ENCODE measurements at regions not wholly inside any gene's neighbourhood (a gene's known extent, or its start where the extent isn't known, plus 50 kb on each side); places are given as distances from the start of the nearest gene placed in this dataset.

DNA sequence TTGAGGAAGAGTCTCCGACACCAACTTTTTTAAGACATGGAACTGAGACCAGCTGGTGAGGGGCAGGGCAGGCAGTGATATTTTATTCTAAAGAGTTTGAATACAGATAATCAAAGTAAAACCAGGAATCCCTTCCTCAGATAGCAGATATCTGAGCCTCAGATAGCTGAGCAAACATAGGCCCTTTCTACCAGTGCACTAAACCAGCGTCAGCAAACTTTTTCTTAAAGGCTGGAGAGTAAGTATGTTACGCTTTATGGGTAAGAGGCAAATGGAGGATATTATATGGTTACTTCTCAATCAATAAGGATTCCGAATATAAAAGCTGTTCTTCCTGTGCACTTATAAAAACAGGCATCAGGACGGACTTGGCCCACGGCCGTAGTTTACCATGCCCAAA, 73.9 kb downstream of the WNT5A start:
- TF ChIP-seq, protein P1, sequence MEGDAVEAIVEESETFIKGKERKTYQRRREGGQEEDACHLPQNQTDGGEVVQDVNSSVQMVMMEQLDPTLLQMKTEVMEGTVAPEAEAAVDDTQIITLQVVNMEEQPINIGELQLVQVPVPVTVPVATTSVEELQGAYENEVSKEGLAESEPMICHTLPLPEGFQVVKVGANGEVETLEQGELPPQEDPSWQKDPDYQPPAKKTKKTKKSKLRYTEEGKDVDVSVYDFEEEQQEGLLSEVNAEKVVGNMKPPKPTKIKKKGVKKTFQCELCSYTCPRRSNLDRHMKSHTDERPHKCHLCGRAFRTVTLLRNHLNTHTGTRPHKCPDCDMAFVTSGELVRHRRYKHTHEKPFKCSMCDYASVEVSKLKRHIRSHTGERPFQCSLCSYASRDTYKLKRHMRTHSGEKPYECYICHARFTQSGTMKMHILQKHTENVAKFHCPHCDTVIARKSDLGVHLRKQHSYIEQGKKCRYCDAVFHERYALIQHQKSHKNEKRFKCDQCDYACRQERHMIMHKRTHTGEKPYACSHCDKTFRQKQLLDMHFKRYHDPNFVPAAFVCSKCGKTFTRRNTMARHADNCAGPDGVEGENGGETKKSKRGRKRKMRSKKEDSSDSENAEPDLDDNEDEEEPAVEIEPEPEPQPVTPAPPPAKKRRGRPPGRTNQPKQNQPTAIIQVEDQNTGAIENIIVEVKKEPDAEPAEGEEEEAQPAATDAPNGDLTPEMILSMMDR (IDR thresholded peaks at IDR 0.05; ENCODE audit: extremely low read depth, missing control alignments): no peak
- no peak for DNase-seq (ENCODE audit: low spot score)

- no peak for DNase-seq (ENCODE audit: low spot score)
- TF ChIP-seq, protein P1 (IDR thresholded peaks at IDR 0.05; ENCODE audit: extremely low read depth, missing control alignments): no peak
Measured at GRCh38 chr3:55412545-55412944, 74.6 kb downstream of the WNT5A start.

GRCh38 chr3:55409806-55410205, 77.3 kb downstream of the WNT5A start:
- TF ChIP-seq, protein P1 (IDR thresholded peaks at IDR 0.05; ENCODE audit: extremely low read depth, missing control alignments): no peak
- no peak for DNase-seq (ENCODE audit: low spot score)

- TF ChIP-seq, protein P1 (IDR thresholded peaks at IDR 0.05; ENCODE audit: extremely low read depth, missing control alignments): no peak
- no peak for DNase-seq (ENCODE audit: low spot score)
Measured at GRCh38 chr3:55408193-55408826, 78.8 kb downstream of the WNT5A start.

GRCh38 chr3:55407426-55407820, 79.7 kb downstream of the WNT5A start:
- no peak for DNase-seq (ENCODE audit: low spot score)

DNA sequence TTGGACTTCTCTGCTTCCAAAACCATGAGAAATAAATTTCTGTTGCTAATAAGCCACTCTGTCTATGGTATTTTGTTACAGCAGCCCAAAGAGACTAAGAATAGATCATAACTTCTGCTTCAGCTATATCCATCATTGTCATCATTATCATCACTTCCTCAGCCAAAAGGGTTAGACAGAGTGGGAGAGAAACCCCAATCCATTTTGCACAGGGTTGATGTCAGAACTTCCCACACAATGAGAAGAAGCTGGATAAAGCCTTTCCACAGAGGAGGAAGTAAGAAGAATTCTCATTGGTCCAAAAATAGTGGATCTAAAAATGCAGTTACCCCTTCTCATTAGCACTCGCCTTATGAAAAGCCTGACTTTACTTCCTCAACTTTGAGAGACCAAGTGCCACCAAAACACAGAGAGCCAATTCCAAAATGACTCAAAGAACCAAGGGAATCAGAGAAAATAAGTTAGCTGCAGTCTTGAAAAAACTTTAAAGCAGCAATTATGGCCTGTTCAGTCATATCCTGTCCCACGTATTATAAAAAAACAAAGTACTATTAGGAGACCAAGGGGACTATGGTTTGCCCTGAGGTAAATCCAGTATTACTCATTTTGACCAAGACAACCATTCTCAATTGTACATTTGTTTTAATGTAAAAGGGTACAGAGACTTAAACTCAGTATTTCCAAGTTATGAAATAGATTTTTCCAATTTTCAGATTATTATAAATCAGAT, 80.2 kb downstream of the WNT5A start:
- TF ChIP-seq, protein P1 (IDR thresholded peaks at IDR 0.05; ENCODE audit: extremely low read depth, missing control alignments): no peak
- no peak for DNase-seq (ENCODE audit: low spot score)

More at GRCh38 chr3:55407426-55407820, 79.7 kb downstream of the WNT5A start:
- TF ChIP-seq, protein P1 (IDR thresholded peaks at IDR 0.05; ENCODE audit: extremely low read depth, missing control alignments): no peak

- TF ChIP-seq, protein P1 (IDR thresholded peaks at IDR 0.05; ENCODE audit: extremely low read depth, missing control alignments): no peak
- DNase-seq (ENCODE audit: low spot score): no peak
Measured at GRCh38 chr3:55405436-55405835, 81.7 kb downstream of the WNT5A start.

All from GM20000 (cell line).